ENCODE measurements at regions not wholly inside any gene's neighbourhood (a gene's known extent, or its start where the extent isn't known, plus 50 kb on each side); places are given as distances from the start of the nearest gene placed in this dataset.

DNA sequence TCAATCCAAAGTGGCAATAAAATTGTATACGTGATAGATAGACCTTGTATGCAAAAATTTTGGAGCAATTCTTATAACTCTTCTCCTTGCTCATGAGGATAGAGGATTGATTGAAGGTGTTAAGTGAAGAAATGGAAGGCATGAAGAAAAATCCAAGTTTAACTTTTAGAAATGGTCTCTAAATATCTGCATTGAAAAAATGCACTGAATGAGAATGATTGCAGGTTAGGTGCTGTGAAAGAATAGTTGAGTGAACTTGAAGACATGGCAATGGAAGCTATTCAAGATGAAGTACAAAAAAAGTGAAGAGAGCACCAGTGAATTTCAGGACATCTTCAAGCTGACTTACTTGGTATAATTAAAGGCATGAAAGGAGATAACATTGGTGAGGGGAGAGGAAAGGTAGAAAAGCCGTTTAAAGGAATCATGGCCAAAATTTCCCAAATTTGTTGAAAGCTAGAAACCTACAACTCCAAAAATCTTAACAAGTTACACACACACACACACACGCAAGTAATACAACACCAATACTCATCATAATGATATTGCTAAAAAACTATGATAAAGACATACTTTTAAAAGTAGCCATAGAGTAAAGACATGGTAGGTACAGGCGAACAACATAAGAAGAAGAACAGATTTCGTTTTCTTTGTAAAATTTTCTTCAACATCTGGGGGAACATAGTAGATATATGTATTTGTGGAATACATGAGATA lies 96.3 kb downstream of the GGTLC2 start:
- TF ChIP-seq, protein P1, sequence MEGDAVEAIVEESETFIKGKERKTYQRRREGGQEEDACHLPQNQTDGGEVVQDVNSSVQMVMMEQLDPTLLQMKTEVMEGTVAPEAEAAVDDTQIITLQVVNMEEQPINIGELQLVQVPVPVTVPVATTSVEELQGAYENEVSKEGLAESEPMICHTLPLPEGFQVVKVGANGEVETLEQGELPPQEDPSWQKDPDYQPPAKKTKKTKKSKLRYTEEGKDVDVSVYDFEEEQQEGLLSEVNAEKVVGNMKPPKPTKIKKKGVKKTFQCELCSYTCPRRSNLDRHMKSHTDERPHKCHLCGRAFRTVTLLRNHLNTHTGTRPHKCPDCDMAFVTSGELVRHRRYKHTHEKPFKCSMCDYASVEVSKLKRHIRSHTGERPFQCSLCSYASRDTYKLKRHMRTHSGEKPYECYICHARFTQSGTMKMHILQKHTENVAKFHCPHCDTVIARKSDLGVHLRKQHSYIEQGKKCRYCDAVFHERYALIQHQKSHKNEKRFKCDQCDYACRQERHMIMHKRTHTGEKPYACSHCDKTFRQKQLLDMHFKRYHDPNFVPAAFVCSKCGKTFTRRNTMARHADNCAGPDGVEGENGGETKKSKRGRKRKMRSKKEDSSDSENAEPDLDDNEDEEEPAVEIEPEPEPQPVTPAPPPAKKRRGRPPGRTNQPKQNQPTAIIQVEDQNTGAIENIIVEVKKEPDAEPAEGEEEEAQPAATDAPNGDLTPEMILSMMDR (tag by site-specific recombination; IDR thresholded peaks at IDR 0.05) = no peak
- TF ChIP-seq ZBTB11 (tag by site-specific recombination; conservative IDR thresholded peaks at IDR 0.05; ENCODE audit: low read depth) (no peak), PATZ1 (tag by site-specific recombination; IDR thresholded peaks at IDR 0.05) (no peak), ZNF510 (tag by site-specific recombination; IDR thresholded peaks at IDR 0.05; ENCODE audit: insufficient replicate concordance) (no peak)

Data from HEK293 (cell line).